Psoas muscle (tissue), 7 donors: ENCODE measurements at regions not wholly inside any gene's neighbourhood (a gene's known extent, or its start where the extent isn't known, plus 50 kb on each side); places are given as distances from the start of the nearest gene placed in this dataset.

Experiments
- ATAC-seq, 4 donors: fragments of 200-7000 bp; cut with Tn5 transposase; one replicate each; pipeline ENCODE4 v1.9.1; 2020; ENCODE audit warnings: moderate library complexity in 3 of 4, mild to moderate bottlenecking in 2 of 4
- DNase-seq, 2 donors: peaks; one replicate each; pipeline ENCODE4 v3.0.0-alpha.2; 2020
- H3K27ac ChIP-seq: fragments of 200-600 bp; one replicate; pipeline ENCODE4 v1.8.0; 2022
- H3K27me3 ChIP-seq, 3 donors: fragments of 200-600 bp in 1 of 3; one replicate each; pipeline versions ENCODE4 v1.6.1 to v1.8.0; 2013 to 2022; ENCODE audit warnings: low read length in 2 of 3, mild to moderate bottlenecking in 2 of 3, moderate library complexity in 1 of 3; ENCODE audit not compliant: insufficient read depth in 3 of 3
- H3K36me3 ChIP-seq, 2 donors: fragments of 200-600 bp in 1 of 2; one replicate each; pipeline versions ENCODE4 v1.6.1 to v1.8.0; 2013 to 2022; ENCODE audit warnings: low read depth in 1 of 2, mild to moderate bottlenecking in 1 of 2, moderate library complexity in 1 of 2; ENCODE audit not compliant: insufficient read depth in 1 of 2
- H3K4me1 ChIP-seq: fragments of 200-600 bp; one replicate; pipeline ENCODE4 v1.8.0; 2022
- H3K4me3 ChIP-seq: fragments of 200-600 bp; one replicate; pipeline ENCODE4 v1.8.0; 2022; ENCODE audit warnings: mild to moderate bottlenecking
- H3K9me3 ChIP-seq: fragments of 200-600 bp; one replicate; pipeline ENCODE4 v1.8.0; 2022
- WGBS, 3 donors: extraction: QIAGEN DNeasy Blood & Tissue Kit; methylation state at CpG; one replicate each; pipeline versions ENCODE4 v1.1.6 to v1.1.7; 2013; 5-methylcytosine and 5-hydroxymethylcytosine counted together
- intact Hi-C, 2 donors: fragments of 100-400 bp; cut with DNase I; formaldehyde crosslinking; loops; one replicate each; pipeline versions ENCODE4 v1.11.0 to v1.14.2; 2022
- TF ChIP-seq, protein P1 (sequence below): fragments of 200-600 bp; IDR thresholded peaks from one replicate; pipeline ENCODE4 v1.8.0; 2022; ENCODE audit warnings: antibody characterized with exemption
- donor health status: healthy with polysubstance abuse.
- donor health status: DM: no; HTN: no; CAD: no; lungs with moderate emphysema.
- donor health status: Bipolar disorder and iron deficiency.
- donor health status: healthy.
- donor health status: DM: yes; HTN: yes; CAD: no.
- donor health status: DM: no; HTN: no; CAD: no.
- donor health status: DM: yes; HTN: yes; CAD: no.

DNA sequence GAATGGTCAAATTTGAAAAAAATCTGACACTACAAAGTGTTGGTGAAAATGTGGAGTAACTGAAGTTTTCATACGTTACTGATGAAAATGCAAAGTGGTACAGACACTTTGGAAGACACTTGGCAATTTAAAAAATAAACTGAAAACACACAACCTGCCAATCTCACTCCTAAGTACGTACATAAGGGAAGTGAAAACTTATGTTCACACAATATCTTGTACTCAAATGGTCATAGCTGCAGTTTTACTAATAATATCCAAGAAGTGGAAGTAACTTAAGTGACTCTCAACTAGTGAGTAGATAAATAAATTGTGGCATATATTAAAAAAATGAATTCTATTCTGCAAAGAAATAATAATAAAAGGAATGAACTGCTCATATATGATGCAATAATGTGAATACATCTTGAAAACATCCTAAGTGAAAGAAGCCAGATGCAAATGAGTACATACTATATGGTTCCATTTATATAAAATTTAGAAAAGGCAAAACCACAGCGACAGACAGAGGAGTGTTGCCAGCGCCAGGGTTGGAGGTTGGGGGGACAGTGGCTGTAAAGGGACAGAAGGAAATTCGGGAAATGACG lies 198.2 kb downstream of the ERMARD start:
- H3K27ac ChIP-seq, result no peak overlapping the region
- peaks cover 0 to 2% (median 0%) of the 10 kb centered on the region in 3 donors for H3K27me3 ChIP-seq
- TF ChIP-seq, protein P1, sequence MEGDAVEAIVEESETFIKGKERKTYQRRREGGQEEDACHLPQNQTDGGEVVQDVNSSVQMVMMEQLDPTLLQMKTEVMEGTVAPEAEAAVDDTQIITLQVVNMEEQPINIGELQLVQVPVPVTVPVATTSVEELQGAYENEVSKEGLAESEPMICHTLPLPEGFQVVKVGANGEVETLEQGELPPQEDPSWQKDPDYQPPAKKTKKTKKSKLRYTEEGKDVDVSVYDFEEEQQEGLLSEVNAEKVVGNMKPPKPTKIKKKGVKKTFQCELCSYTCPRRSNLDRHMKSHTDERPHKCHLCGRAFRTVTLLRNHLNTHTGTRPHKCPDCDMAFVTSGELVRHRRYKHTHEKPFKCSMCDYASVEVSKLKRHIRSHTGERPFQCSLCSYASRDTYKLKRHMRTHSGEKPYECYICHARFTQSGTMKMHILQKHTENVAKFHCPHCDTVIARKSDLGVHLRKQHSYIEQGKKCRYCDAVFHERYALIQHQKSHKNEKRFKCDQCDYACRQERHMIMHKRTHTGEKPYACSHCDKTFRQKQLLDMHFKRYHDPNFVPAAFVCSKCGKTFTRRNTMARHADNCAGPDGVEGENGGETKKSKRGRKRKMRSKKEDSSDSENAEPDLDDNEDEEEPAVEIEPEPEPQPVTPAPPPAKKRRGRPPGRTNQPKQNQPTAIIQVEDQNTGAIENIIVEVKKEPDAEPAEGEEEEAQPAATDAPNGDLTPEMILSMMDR, result no peak
- H3K9me3 ChIP-seq, result no peaks in the 10 kb centered on the region
- intact Hi-C loops, result no loop called here
- H3K36me3 ChIP-seq, result no peaks in the 10 kb centered on the region
- H3K4me1 ChIP-seq, result no peaks in the 10 kb centered on the region
- DNase-seq, result no peak
- ATAC-seq, result no peak
- H3K4me3 ChIP-seq, result no peak overlapping the region
- 79 to 86% (median 82%) methylated on average over 6 of the region's 6 CpGs for WGBS, 3 donors

DNA sequence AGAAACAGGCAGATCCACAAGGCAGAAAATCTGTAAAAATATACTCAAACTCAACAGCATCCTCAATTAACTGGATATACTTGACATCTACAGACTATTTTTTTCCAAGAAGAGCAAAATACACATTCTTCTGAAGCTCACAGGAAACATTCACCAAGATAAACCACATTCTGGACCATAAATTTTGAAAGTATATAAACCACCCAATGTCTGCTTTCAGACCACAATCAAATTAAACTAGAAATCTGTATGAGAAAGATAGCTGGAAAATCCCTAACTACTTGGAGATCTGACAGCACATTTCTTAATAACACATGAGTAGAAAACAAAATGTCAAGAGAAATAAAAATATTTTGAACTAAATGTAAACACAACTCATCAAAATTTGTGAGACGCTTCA lies 195.5 kb downstream of the ERMARD start:
- Histone ChIP-seq H3K27ac (no peak overlapping the region), H3K4me3 (no peak overlapping the region), H3K9me3 (no peaks in the 10 kb centered on the region), H3K27me3 (no peaks in the 10 kb centered on the region), H3K4me1 (no peaks in the 10 kb centered on the region), H3K36me3 (no peaks in the 10 kb centered on the region)
- 78 to 89% (median 84%) methylated on average over 1 of the region's 1 CpG for WGBS, 3 donors
- DNase-seq (no peak), ATAC-seq (no peak)
- intact Hi-C loops, result no loop called here
- TF ChIP-seq, protein P1, result no peak

DNA sequence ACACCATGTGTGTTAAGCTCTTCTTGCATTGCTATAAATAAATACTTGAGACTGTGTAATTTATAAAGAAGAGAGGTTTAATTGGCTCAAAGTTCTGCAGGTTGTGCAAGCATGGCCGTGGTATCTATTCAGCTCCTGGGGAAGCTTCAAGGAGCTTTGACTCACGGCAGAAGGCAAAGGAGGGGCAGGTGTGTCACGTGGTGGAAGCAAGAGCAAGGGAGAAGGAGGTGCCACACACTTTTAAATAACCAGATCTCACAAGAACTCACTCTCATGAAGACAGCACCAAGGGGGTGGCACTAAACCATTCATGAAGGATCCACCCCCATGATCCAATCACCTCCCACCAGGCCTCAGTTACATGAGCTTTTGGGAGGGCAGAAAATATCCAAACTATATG lies 193.7 kb downstream of the ERMARD start:
- TF ChIP-seq, protein P1, result no peak
- 57 to 62% (median 60%) methylated on average over 3 of the region's 3 CpGs for WGBS, 3 donors
- H3K4me3 ChIP-seq, result no peak overlapping the region
- no peaks in the 10 kb centered on the region for H3K36me3 ChIP-seq
- no peak overlapping the region for H3K27ac ChIP-seq
- ATAC-seq (no peak), DNase-seq (no peak)
- H3K9me3 ChIP-seq, result no peaks in the 10 kb centered on the region
- no peaks in the 10 kb centered on the region for H3K4me1 ChIP-seq
- peaks cover 0 to 5% (median 0%) of the 10 kb centered on the region in 3 donors for H3K27me3 ChIP-seq
- intact Hi-C loops, result no loop called here

DNA sequence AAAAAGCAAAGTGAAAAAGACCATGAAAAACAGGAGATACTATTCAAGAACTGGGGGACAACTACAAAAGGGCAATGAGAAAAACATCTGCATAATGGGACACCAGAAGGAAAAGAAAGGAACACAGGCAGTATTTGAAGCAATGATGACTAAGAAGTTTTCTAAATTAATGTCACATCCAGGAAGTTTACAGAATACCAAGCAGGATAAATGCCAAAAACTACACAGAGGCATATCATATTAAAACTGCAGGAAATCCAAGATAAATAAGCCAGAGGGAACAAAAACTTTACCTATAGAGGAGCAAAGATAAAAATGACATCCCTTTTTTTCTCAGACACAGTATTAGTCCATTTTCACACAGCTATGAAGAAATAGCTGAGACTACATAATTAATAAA lies 193.0 kb downstream of the ERMARD start:
- intact Hi-C loops, result no loop called here

DNA sequence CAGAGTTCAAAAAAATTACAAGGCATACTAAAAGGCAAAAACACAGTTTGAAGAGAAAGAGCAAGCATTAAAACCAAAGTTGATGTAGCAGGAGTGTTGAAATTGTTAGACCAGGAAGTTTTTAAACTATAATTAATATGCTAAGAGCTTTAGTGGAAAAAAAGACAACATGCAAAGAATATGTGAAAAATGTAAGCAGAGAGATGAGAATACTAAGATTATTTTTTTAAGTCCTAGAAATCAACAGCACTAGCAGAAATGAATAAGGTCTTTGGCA lies 192.6 kb downstream of the ERMARD start:
- no peaks in the 10 kb centered on the region for H3K9me3 ChIP-seq
- ATAC-seq, result no peak
- H3K4me1 ChIP-seq, result no peaks in the 10 kb centered on the region
- DNase-seq, result no peak
- TF ChIP-seq, protein P1, result no peak
- peaks cover 0 to 5% (median 0%) of the 10 kb centered on the region in 3 donors for H3K27me3 ChIP-seq
- H3K27ac ChIP-seq, result no peak overlapping the region
- intact Hi-C loops, result no loop called here
- no peak overlapping the region for H3K4me3 ChIP-seq
- H3K36me3 ChIP-seq, result no peaks in the 10 kb centered on the region

More for the DNA sequence above, 193.0 kb downstream of the ERMARD start:
- H3K4me3 ChIP-seq, result no peak overlapping the region
- DNase-seq (no peak), ATAC-seq (no peak)
- H3K9me3 ChIP-seq, result no peaks in the 10 kb centered on the region
- TF ChIP-seq, protein P1, result no peak
- H3K36me3 ChIP-seq, result no peaks in the 10 kb centered on the region
- H3K27me3 ChIP-seq, result peaks cover 0 to 5% (median 0%) of the 10 kb centered on the region in 3 donors
- no peaks in the 10 kb centered on the region for H3K4me1 ChIP-seq
- H3K27ac ChIP-seq, result no peak overlapping the region
